IPS-18a (cell line): ENCODE measurements at regions not wholly inside any gene's neighbourhood (a gene's known extent, or its start where the extent isn't known, plus 50 kb on each side); places are given as distances from the start of the nearest gene placed in this dataset.
"Not testable (repeated sequence)": the region's sequence is repeated elsewhere in the genome, so short reads cannot be mapped to it uniquely, and the experiment has no call there.

ENCODE experiments used
- H3K27ac ChIP-seq: one replicate; pipeline ENCODE4 v1.5.1; 2013; ENCODE audit warnings: low read length
- H3K27me3 ChIP-seq: one replicate; pipeline ENCODE4 v1.6.1; 2013; ENCODE audit warnings: mild to moderate bottlenecking, low read length; ENCODE audit not compliant: control insufficient read depth, insufficient read depth
- H3K36me3 ChIP-seq: one replicate; pipeline ENCODE4 v1.6.1; 2013; ENCODE audit warnings: low read depth, low read length; ENCODE audit not compliant: control insufficient read depth
- H3K4me1 ChIP-seq: one replicate; pipeline ENCODE4 v1.6.1; 2013; ENCODE audit warnings: low read depth, low read length; ENCODE audit not compliant: control insufficient read depth
- H3K4me3 ChIP-seq: one replicate; pipeline ENCODE4 v1.5.1; 2013; ENCODE audit warnings: low read length
- H3K9ac ChIP-seq: one replicate; pipeline ENCODE4 v1.6.1; 2013; ENCODE audit warnings: mild to moderate bottlenecking, low read length, moderate library complexity
- H3K9me3 ChIP-seq: one replicate; pipeline ENCODE4 v1.6.1; 2013; ENCODE audit warnings: low read depth, low read length; ENCODE audit not compliant: control insufficient read depth

GRCh38 chr6:140462076-140462452, 1087.6 kb upstream of the CITED2 start:
- Histone ChIP-seq H3K9me3 (peaks cover 2% of the 10 kb centered on the region), H3K4me1 (peaks cover 3% of the 10 kb centered on the region), H3K36me3 (no peaks in the 10 kb centered on the region), H3K27me3 (no peaks in the 10 kb centered on the region), H3K9ac (no peak overlapping the region), H3K4me3 (no peak overlapping the region), H3K27ac (no peak overlapping the region)

- H3K27ac ChIP-seq = no peak overlapping the region
Observed at GRCh38 chr6:140460267-140460666, 1085.8 kb upstream of the CITED2 start.

GRCh38 chr6:140459209-140459608, 1084.8 kb upstream of the CITED2 start:
- H3K27ac ChIP-seq = no peak overlapping the region
- peaks cover 3% of the 10 kb centered on the region for H3K4me1 ChIP-seq
- no peaks in the 10 kb centered on the region for H3K9me3 ChIP-seq
- H3K27me3 ChIP-seq = no peaks in the 10 kb centered on the region
- H3K9ac ChIP-seq = no peak overlapping the region
- H3K36me3 ChIP-seq = no peaks in the 10 kb centered on the region
- no peak overlapping the region for H3K4me3 ChIP-seq

More at GRCh38 chr6:140460267-140460666, 1085.8 kb upstream of the CITED2 start:
- Histone ChIP-seq H3K4me1 (peaks cover 3% of the 10 kb centered on the region), H3K4me3 (no peak overlapping the region), H3K27me3 (no peaks in the 10 kb centered on the region), H3K9me3 (no peaks in the 10 kb centered on the region), H3K9ac (no peak overlapping the region), H3K36me3 (no peaks in the 10 kb centered on the region)

GRCh38 chr6:140446241-140446640, 1071.8 kb upstream of the CITED2 start:
- H3K4me3 ChIP-seq = no peak overlapping the region
- H3K36me3 ChIP-seq = no peaks in the 10 kb centered on the region
- no peak overlapping the region for H3K9ac ChIP-seq
- H3K4me1 ChIP-seq = peaks cover 3% of the 10 kb centered on the region
- H3K9me3 ChIP-seq = no peaks in the 10 kb centered on the region
- H3K27ac ChIP-seq = no peak overlapping the region
- no peaks in the 10 kb centered on the region for H3K27me3 ChIP-seq

- Histone ChIP-seq H3K27ac (no peak overlapping the region), H3K9ac (no peak overlapping the region), H3K4me3 (no peak overlapping the region), H3K9me3 (no peaks in the 10 kb centered on the region), H3K27me3 (no peaks in the 10 kb centered on the region), H3K4me1 (peaks cover 10% of the 10 kb centered on the region), H3K36me3 (no peaks in the 10 kb centered on the region)
Observed at GRCh38 chr6:140445474-140446004, 1071.1 kb upstream of the CITED2 start.

- peaks cover 24% of the 10 kb centered on the region for H3K4me1 ChIP-seq
- H3K9ac ChIP-seq, H3K27me3 ChIP-seq, H3K9me3 ChIP-seq, H3K27ac ChIP-seq, H3K4me3 ChIP-seq, H3K36me3 ChIP-seq: not testable (repeated sequence)
Observed at GRCh38 chr6:140443112-140443511, 1068.7 kb upstream of the CITED2 start.

- H3K27ac ChIP-seq = no peak overlapping the region
- H3K9me3 ChIP-seq = no peaks in the 10 kb centered on the region
- peaks cover 27% of the 10 kb centered on the region for H3K4me1 ChIP-seq
- H3K36me3 ChIP-seq = no peaks in the 10 kb centered on the region
- H3K9ac ChIP-seq = no peak overlapping the region
- H3K4me3 ChIP-seq = no peak overlapping the region
- H3K27me3 ChIP-seq = no peaks in the 10 kb centered on the region
Observed at GRCh38 chr6:140441256-140441655, 1066.8 kb upstream of the CITED2 start.

GRCh38 chr6:140440223-140440835, 1065.9 kb upstream of the CITED2 start:
- H3K9me3 ChIP-seq = no peaks in the 10 kb centered on the region
- no peak overlapping the region for H3K27ac ChIP-seq

GRCh38 chr6:140438346-140438735, 1063.9 kb upstream of the CITED2 start:
- no peaks in the 10 kb centered on the region for H3K36me3 ChIP-seq
- no peak overlapping the region for H3K4me3 ChIP-seq
- peaks cover 16% of the 10 kb centered on the region for H3K9me3 ChIP-seq
- no peaks in the 10 kb centered on the region for H3K27me3 ChIP-seq
- peaks cover 35% of the 10 kb centered on the region for H3K4me1 ChIP-seq
- H3K27ac ChIP-seq = no peak overlapping the region
- H3K9ac ChIP-seq = no peak overlapping the region

More at GRCh38 chr6:140440223-140440835, 1065.9 kb upstream of the CITED2 start:
- peaks cover 35% of the 10 kb centered on the region for H3K4me1 ChIP-seq
- no peak overlapping the region for H3K9ac ChIP-seq
- peak overlapping the region; percentile 30 for H3K4me3 ChIP-seq
- H3K27me3 ChIP-seq = no peaks in the 10 kb centered on the region
- H3K36me3 ChIP-seq = no peaks in the 10 kb centered on the region

- Histone ChIP-seq H3K27me3 (no peaks in the 10 kb centered on the region), H3K9me3 (peaks cover 20% of the 10 kb centered on the region), H3K9ac (no peak overlapping the region), H3K4me3 (no peak overlapping the region), H3K4me1 (peaks cover 35% of the 10 kb centered on the region), H3K27ac (no peak overlapping the region), H3K36me3 (no peaks in the 10 kb centered on the region)
Observed at GRCh38 chr6:140437619-140438345, 1063.3 kb upstream of the CITED2 start.

- Histone ChIP-seq H3K36me3 (no peaks in the 10 kb centered on the region), H3K4me1 (peaks cover 31% of the 10 kb centered on the region), H3K27ac (peak overlapping the region; percentile 35), H3K4me3 (peak overlapping the region; percentile 27), H3K9ac (no peak overlapping the region), H3K9me3 (peaks cover 27% of the 10 kb centered on the region), H3K27me3 (no peaks in the 10 kb centered on the region)
Observed at GRCh38 chr6:140436023-140436811, 1061.8 kb upstream of the CITED2 start.
